SU-DHL-6 (cell line): ENCODE measurements at regions not wholly inside any gene's neighbourhood (a gene's known extent, or its start where the extent isn't known, plus 50 kb on each side); places are given as distances from the start of the nearest gene placed in this dataset.

ENCODE experiments used
- EZH2phosphoT487 ChIP-seq: fragments of 200-600 bp; sonication (generic), shearing (Covaris generic); conservative IDR thresholded peaks from 2 replicates; pipeline ENCODE4 v1.6.1; 2018; ENCODE audit warnings: mild to moderate bottlenecking, antibody characterized with exemption, low read length, moderate library complexity, mixed read lengths
- TF ChIP-seq, protein P1 (sequence below): fragments of 200-600 bp; sonication (generic); IDR thresholded peaks from one replicate; pipeline ENCODE4 v1.5.1; 2017; ENCODE audit warnings: antibody characterized with exemption, mild to moderate bottlenecking, low read length, moderate library complexity; ENCODE audit not compliant: insufficient read depth, poor library complexity, severe bottlenecking

GRCh38 chr5:33034777-33035176, 323.7 kb downstream of the NPR3 start:
- TF ChIP-seq, protein P1, sequence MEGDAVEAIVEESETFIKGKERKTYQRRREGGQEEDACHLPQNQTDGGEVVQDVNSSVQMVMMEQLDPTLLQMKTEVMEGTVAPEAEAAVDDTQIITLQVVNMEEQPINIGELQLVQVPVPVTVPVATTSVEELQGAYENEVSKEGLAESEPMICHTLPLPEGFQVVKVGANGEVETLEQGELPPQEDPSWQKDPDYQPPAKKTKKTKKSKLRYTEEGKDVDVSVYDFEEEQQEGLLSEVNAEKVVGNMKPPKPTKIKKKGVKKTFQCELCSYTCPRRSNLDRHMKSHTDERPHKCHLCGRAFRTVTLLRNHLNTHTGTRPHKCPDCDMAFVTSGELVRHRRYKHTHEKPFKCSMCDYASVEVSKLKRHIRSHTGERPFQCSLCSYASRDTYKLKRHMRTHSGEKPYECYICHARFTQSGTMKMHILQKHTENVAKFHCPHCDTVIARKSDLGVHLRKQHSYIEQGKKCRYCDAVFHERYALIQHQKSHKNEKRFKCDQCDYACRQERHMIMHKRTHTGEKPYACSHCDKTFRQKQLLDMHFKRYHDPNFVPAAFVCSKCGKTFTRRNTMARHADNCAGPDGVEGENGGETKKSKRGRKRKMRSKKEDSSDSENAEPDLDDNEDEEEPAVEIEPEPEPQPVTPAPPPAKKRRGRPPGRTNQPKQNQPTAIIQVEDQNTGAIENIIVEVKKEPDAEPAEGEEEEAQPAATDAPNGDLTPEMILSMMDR, result no peak
- no peak for TF ChIP-seq EZH2phosphoT487
